ENCODE measurements at regions not wholly inside any gene's neighbourhood (a gene's known extent, or its start where the extent isn't known, plus 50 kb on each side); places are given as distances from the start of the nearest gene placed in this dataset.

GRCh38 chr17:74145756-74146155 is 57.7 kb upstream of the RPL38 start:
- DNase-seq (ENCODE audit: low read depth), result no peak

- no peak for DNase-seq (ENCODE audit: low read depth)
Observed at GRCh38 chr17:74146196-74146595, 57.3 kb upstream of the RPL38 start.

DNA sequence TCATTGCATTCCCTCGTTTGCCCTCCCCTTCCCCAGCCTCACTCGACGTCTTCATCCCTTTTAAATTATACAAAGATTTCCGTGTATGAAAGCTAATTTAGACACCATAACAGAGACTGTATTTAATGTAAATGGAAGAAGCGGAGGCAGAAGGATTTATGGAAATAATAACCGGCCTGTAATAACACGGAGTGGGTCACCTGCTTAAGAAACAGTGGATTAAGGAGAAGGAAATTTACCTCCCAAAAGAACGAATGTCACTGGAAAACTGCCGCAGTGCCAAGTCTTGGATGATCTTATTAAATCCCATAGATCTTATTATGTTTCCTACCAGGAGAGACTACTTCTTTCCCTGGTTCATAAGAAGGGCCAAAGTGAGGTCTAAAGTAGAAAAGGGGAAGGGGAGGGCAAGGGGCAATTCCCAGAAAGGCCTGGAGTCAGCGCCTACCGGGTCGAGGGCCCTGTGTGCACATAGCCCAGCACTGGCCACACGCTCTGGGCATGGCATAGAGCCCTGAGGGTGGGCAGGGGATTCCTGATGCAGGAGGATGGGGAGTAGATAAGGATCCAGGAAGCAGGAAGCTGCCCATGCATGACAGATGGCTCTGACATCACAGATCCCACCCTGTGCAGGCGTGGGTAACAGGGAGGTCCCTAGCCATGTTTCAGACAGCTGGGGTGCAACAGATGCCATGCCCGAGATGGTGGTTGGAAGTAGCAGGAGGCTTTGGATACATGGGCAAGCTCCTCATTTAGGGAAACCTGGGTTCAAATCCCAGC is 56.2 kb upstream of the RPL38 start:
- DNase-seq (ENCODE audit: low read depth), result no peak

- DNase-seq (ENCODE audit: low read depth), result no peak
Observed at GRCh38 chr17:74147966-74148365, 55.5 kb upstream of the RPL38 start.

DNA sequence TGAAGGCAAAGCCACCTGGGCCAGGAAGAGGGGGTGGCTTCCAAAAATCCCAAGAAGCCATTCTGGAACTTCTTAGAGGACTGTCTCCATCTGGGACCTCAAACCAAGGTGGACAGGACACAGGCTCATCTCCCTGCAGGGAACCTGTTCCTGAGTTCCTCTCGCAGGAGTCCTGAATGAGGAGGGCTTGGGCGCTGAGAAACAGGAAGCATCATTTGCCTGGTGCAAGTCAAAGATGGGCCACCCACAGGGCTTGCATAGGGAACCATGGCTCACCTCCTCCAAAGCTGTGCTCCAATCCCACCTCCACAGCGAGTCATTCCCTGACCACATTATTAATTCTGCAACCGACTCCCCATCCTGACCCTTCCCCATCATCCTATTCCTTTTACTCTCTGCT is 55.0 kb upstream of the RPL38 start:
- DNase-seq (ENCODE audit: low read depth), result no peak

GRCh38 chr17:74148901-74149596 is 54.4 kb upstream of the RPL38 start:
- DNase-seq (ENCODE audit: low read depth), result no peak

- DNase-seq (ENCODE audit: low read depth), result no peak
Observed at GRCh38 chr17:74149597-74150427, 53.7 kb upstream of the RPL38 start.

DNA sequence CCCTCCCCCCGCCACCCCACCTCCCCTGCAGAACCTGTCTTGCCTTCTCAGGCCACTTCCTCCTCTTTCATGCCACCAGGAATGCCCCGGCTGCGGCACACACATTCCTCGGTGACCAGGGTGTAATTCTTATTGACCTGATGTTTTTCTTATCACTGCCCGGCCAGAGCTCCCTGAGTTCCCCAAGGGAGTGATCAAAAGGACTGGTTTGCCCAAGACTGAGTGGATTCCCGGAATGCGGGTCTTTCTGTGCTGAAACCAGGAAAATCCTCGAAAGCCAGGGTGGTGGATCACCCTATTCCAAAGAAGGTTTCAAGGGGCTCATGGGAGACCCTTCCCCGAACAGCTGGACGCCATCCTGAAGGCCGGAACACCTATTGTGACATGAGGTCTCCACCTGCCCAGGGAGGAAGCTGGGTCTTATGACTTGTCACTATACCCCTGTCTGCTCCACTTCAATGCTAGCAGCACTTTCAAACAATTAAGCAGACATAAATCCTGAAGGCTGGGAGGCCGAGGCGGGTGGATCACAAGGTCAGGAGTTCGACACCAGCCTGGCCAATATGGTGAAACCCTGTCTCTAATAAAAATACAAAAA is 53.0 kb upstream of the RPL38 start:
- no peak for DNase-seq (ENCODE audit: low read depth)

- DNase-seq (ENCODE audit: low read depth), result no peak
Observed at GRCh38 chr17:74151551-74152315, 51.7 kb upstream of the RPL38 start.

- no peak for DNase-seq (ENCODE audit: low read depth)
Observed at GRCh38 chr17:74152591-74153455, 50.7 kb upstream of the RPL38 start.

DNA sequence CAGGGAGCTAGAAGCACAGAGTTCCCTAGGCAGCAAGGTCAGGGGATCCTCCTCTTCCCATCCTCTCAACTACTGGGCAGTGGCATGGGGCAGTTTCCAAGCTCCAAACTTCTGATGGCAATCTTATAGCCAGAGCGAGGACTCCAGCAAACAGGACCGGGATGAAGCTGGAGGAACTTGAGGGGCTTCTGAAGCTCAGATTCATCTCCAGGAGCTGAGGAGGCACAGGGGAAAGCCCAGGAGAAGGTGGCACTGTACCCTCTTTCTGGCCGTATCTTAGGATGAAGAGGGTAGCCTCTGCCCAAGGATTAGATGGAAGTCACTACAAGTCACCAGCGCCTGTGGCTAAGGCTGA is 50.0 kb upstream of the RPL38 start:
- DNase-seq (ENCODE audit: low read depth), result no peak

All from stimulated activated CD8-positive, alpha-beta memory T cell treated with anti-CD3 and anti-CD28 coated beads, Interleukin-12 subunit alpha, Interleukin-12 subunit beta, amount 100 ng/mL, for 1 hour (primary cell).